Neural cell (in vitro differentiated cells): ENCODE measurements at regions not wholly inside any gene's neighbourhood (a gene's known extent, or its start where the extent isn't known, plus 50 kb on each side); places are given as distances from the start of the nearest gene placed in this dataset.

ENCODE experiments used
- H2AFZ ChIP-seq: fragments of 200-600, 300-800 bp; sonication (generic), shearing (Covaris generic); 2 replicates; pipeline ENCODE4 v1.6.0; 2014; ENCODE audit warnings: low read depth, mild to moderate bottlenecking, antibody characterized with exemption, low read length, moderate library complexity
- H3F3A ChIP-seq: fragments of 200-600 bp; shearing (Covaris generic); 2 replicates; pipeline ENCODE4 v1.6.1; 2016; ENCODE audit warnings: mild to moderate bottlenecking, moderate library complexity, mixed read lengths, antibody characterized with exemption, low read length; ENCODE audit not compliant: insufficient read depth, poor library complexity, severe bottlenecking
- H3K27ac ChIP-seq: fragments of 200-600, 300-800 bp; sonication (generic), shearing (Covaris generic); 2 replicates; pipeline ENCODE4 v1.5.1; 2014; ENCODE audit warnings: mild to moderate bottlenecking, low read length, moderate library complexity
- H3K27me3 ChIP-seq: fragments of 300-800, 200-600 bp; sonication (generic), shearing (Covaris generic); 2 replicates; pipeline ENCODE4 v1.6.0; 2014; ENCODE audit warnings: mild to moderate bottlenecking, low read depth, low read length, moderate library complexity; ENCODE audit not compliant: insufficient read depth
- H3K36me3 ChIP-seq: fragments of 300-800, 200-600 bp; sonication (generic), shearing (Covaris generic); 2 replicates; pipeline ENCODE4 v1.5.1; 2014; ENCODE audit warnings: mild to moderate bottlenecking, antibody characterized with exemption, low read length, moderate library complexity; ENCODE audit not compliant: insufficient read depth
- H3K4me2 ChIP-seq: fragments of 300-800, 200-600 bp; sonication (generic), shearing (Covaris generic); 2 replicates; pipeline ENCODE4 v1.6.0; 2014; ENCODE audit warnings: mild to moderate bottlenecking, low read length
- H3K4me3 ChIP-seq: fragments of 300-800, 200-600 bp; sonication (generic), shearing (Covaris generic); 2 replicates; pipeline ENCODE4 v1.5.1; 2014; ENCODE audit warnings: mild to moderate bottlenecking, low read length, moderate library complexity
- H3K79me2 ChIP-seq: fragments of 200-600 bp; shearing (Covaris generic); replicated peaks from 2 replicates; pipeline ENCODE4 v1.6.0; 2014; ENCODE audit warnings: mild to moderate bottlenecking, low read length, moderate library complexity; ENCODE audit not compliant: insufficient read depth
- H3K9ac ChIP-seq: fragments of 300-800, 200-600 bp; sonication (generic), shearing (Covaris generic); 2 replicates; pipeline ENCODE4 v1.6.1; 2016; ENCODE audit warnings: mild to moderate bottlenecking, low read length, mixed read lengths
- H3K9me2 ChIP-seq: fragments of 200-600 bp; shearing (Covaris generic); 2 replicates; pipeline ENCODE4 v1.6.1; 2016; ENCODE audit warnings: mild to moderate bottlenecking, low read length, mixed read lengths; ENCODE audit not compliant: insufficient read depth
- H3K9me3 ChIP-seq: fragments of 200-600, 300-800 bp; sonication (generic), shearing (Covaris generic); 2 replicates; pipeline ENCODE4 v1.6.1; 2016; ENCODE audit warnings: mild to moderate bottlenecking, mixed run types, low read length, moderate library complexity, mixed read lengths
- H4K20me1 ChIP-seq: fragments of 200-600 bp; shearing (Covaris generic); 2 replicates; pipeline ENCODE4 v1.6.1; 2016; ENCODE audit warnings: mild to moderate bottlenecking, mixed run types; ENCODE audit not compliant: insufficient read depth
- EP300 ChIP-seq: fragments of 450-650 bp; conservative IDR thresholded peaks from 2 replicates; pipeline ENCODE4 v1.6.1; 2014; ENCODE audit warnings: antibody characterized with exemption, mild to moderate bottlenecking, moderate library complexity; ENCODE audit not compliant: poor library complexity, severe bottlenecking
- EZH2 ChIP-seq: fragments of 200-600, 300-800 bp; shearing (Covaris generic), sonication (generic); IDR thresholded peaks from 2 replicates; pipeline ENCODE4 v1.6.1; 2014; ENCODE audit warnings: antibody characterized with exemption, low read length, borderline replicate concordance, mild to moderate bottlenecking; ENCODE audit not compliant: insufficient read depth, poor library complexity, severe bottlenecking
- MXI1 ChIP-seq: fragments of 450-650 bp; conservative IDR thresholded peaks from 2 replicates; pipeline ENCODE4 v1.6.1; 2014; ENCODE audit warnings: antibody characterized with exemption, mild to moderate bottlenecking; ENCODE audit not compliant: poor library complexity, severe bottlenecking
- POLR2AphosphoS5 ChIP-seq: IDR thresholded peaks from 2 replicates; pipeline ENCODE4 v1.6.1; 2012
- RAD21 ChIP-seq: fragments of 450-650 bp; conservative IDR thresholded peaks from 2 replicates; pipeline ENCODE4 v1.6.1; 2014; ENCODE audit warnings: antibody characterized with exemption, mild to moderate bottlenecking, moderate library complexity
- REST ChIP-seq: IDR thresholded peaks from 2 replicates; pipeline ENCODE4 v1.6.1; 2012; ENCODE audit warnings: borderline replicate concordance
- SMC3 ChIP-seq: fragments of 450-650 bp; conservative IDR thresholded peaks from 2 replicates; pipeline ENCODE4 v1.6.1; 2014; ENCODE audit warnings: antibody characterized with exemption, mild to moderate bottlenecking, moderate library complexity; ENCODE audit not compliant: poor library complexity
- TAF1 ChIP-seq: IDR thresholded peaks from 2 replicates; pipeline ENCODE4 v1.6.1; 2012; ENCODE audit warnings: low read depth
- TF ChIP-seq, protein P1 (sequence below): fragments of 450-650 bp; IDR thresholded peaks from 2 replicates; pipeline ENCODE4 v1.5.1; 2014; ENCODE audit warnings: antibody characterized with exemption, mild to moderate bottlenecking, moderate library complexity; ENCODE audit not compliant: poor library complexity, severe bottlenecking

DNA sequence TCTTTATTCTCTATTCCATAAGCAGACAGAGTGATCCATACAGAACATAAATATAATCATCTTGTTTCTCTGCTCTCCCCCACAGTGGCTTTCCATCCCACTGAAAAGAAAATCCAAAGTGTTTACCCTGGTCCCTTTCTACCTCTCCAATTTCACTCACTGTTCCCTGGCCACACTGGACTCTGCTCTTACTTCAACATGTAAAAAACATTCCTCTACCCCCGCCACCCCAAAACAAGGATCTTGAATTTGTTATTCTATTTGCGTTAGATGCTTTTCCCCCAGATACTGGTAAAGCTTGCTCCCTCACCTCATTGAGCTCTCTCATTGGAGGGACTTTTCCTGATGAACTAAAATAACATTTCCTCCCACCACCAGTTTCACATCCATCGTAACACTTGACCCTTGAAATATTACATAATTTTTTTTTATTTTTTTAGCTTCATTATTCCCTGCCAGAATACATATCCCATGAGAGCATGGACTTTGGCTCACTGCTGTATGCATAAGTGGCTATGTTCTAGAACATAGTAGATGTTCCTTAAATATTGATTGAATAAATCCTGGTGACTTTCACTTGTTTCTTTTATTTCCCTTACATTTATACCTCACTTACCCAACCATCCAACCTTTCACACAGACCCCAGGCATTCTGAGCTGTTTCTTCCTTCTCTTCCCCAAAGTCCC is 162.7 kb upstream of the MEIS2 start:
- H3K9ac ChIP-seq: no peak overlapping the region

GRCh38 chr15:37289109-37289765 is 188.9 kb upstream of the MEIS2 start:
- no peaks in the 10 kb centered on the region for H3K9me3 ChIP-seq
- no peaks in the 10 kb centered on the region for H4K20me1 ChIP-seq
- H3F3A ChIP-seq: no peaks in the 10 kb centered on the region
- H3K4me3 ChIP-seq: no peak overlapping the region
- no peak overlapping the region for H2AFZ ChIP-seq
- no peaks in the 10 kb centered on the region for H3K36me3 ChIP-seq
- H3K79me2 ChIP-seq: no peaks in the 10 kb centered on the region
- no peak overlapping the region for H3K9ac ChIP-seq
- TF ChIP-seq TAF1 (no peak), MXI1 (no peak), POLR2AphosphoS5 (no peak), RAD21 (no peak), EZH2 (no peak), SMC3 (no peak)
- TF ChIP-seq, protein P1, sequence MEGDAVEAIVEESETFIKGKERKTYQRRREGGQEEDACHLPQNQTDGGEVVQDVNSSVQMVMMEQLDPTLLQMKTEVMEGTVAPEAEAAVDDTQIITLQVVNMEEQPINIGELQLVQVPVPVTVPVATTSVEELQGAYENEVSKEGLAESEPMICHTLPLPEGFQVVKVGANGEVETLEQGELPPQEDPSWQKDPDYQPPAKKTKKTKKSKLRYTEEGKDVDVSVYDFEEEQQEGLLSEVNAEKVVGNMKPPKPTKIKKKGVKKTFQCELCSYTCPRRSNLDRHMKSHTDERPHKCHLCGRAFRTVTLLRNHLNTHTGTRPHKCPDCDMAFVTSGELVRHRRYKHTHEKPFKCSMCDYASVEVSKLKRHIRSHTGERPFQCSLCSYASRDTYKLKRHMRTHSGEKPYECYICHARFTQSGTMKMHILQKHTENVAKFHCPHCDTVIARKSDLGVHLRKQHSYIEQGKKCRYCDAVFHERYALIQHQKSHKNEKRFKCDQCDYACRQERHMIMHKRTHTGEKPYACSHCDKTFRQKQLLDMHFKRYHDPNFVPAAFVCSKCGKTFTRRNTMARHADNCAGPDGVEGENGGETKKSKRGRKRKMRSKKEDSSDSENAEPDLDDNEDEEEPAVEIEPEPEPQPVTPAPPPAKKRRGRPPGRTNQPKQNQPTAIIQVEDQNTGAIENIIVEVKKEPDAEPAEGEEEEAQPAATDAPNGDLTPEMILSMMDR: no peak
- no peaks in the 10 kb centered on the region for H3K9me2 ChIP-seq
- no peak overlapping the region for H3K4me2 ChIP-seq
- no peaks in the 10 kb centered on the region for H3K27me3 ChIP-seq
- no peak overlapping the region for H3K27ac ChIP-seq

More for the DNA sequence above, 162.7 kb upstream of the MEIS2 start:
- no peaks in the 10 kb centered on the region for H3K27me3 ChIP-seq
- H3F3A ChIP-seq: no peaks in the 10 kb centered on the region
- no peak overlapping the region for H3K27ac ChIP-seq
- no peak overlapping the region for H3K4me2 ChIP-seq
- H3K36me3 ChIP-seq: no peaks in the 10 kb centered on the region
- TF ChIP-seq POLR2AphosphoS5 (no peak), RAD21 (no peak), MXI1 (no peak), SMC3 (no peak), EP300 (no peak), EZH2 (no peak), REST (no peak), TAF1 (no peak)
- TF ChIP-seq, protein P1: no peak
- H4K20me1 ChIP-seq: no peaks in the 10 kb centered on the region
- H3K4me3 ChIP-seq: no peak overlapping the region
- no peak overlapping the region for H2AFZ ChIP-seq
- H3K79me2 ChIP-seq: no peaks in the 10 kb centered on the region
- no peaks in the 10 kb centered on the region for H3K9me2 ChIP-seq
- no peaks in the 10 kb centered on the region for H3K9me3 ChIP-seq
